BLaER1 (cell line): ENCODE measurements at regions not wholly inside any gene's neighbourhood (a gene's known extent, or its start where the extent isn't known, plus 50 kb on each side); places are given as distances from the start of the nearest gene placed in this dataset.
"Not testable (repeated sequence)": the region's sequence is repeated elsewhere in the genome, so short reads cannot be mapped to it uniquely, and the experiment has no call there.

Source experiments
- H3K27ac ChIP-seq: shearing (Covaris generic); formaldehyde crosslinking; 2 replicates; pipeline ENCODE4 v1.8.1; 2022
- H3K27me3 ChIP-seq: shearing (Covaris generic); formaldehyde crosslinking; 2 replicates; pipeline ENCODE4 v1.8.1; 2022
- H3K36me3 ChIP-seq: shearing (Covaris generic); formaldehyde crosslinking; 2 replicates; pipeline ENCODE4 v1.8.1; 2022
- H3K4me1 ChIP-seq: shearing (Covaris generic); formaldehyde crosslinking; 2 replicates; pipeline ENCODE4 v1.8.1; 2022
- H3K4me2 ChIP-seq: shearing (Covaris generic); formaldehyde crosslinking; 2 replicates; pipeline ENCODE4 v1.8.1; 2022
- H3K4me3 ChIP-seq: shearing (Covaris generic); formaldehyde crosslinking; 2 replicates; pipeline ENCODE4 v1.8.1; 2022
- H3K9ac ChIP-seq: shearing (Covaris generic); formaldehyde crosslinking; 2 replicates; pipeline ENCODE4 v1.8.1; 2022
- H3K9me3 ChIP-seq: shearing (Covaris generic); formaldehyde crosslinking; 2 replicates; pipeline ENCODE4 v1.8.1; 2022
- H4K20me1 ChIP-seq: shearing (Covaris generic); formaldehyde crosslinking; 2 replicates; pipeline ENCODE4 v1.8.1; 2022
- Cebpa-rat ChIP-seq: shearing (Covaris generic); IDR thresholded peaks from 2 replicates; pipeline ENCODE4 v1.8.1; 2022

DNA sequence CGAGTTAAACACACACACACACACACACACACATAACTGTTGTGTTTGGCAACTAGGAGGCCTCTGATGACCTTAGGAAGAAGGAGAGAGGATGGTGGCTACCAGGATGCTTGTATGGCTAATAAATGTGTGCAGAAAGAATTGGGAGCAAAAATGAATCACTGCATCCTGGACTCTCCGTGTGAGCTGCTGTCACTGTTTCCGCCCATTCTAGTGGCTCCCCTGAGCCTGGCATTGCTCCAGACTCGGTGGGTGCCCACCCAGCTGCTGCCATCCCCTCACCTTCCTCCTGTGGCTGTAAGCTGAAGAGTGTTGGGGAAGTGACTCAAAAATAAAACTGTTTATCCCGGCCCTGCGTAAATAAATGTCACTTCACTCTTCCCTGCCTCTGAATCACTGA is 149.5 kb upstream of the MINDY3 start:
- no peaks in the 10 kb centered on the region for H3K27me3 ChIP-seq
- H4K20me1 ChIP-seq = no peaks in the 10 kb centered on the region
- no peak overlapping the region for H3K27ac ChIP-seq
- no peak overlapping the region for H3K4me2 ChIP-seq
- H3K4me1 ChIP-seq = peaks cover 6% of the 10 kb centered on the region; the same call in 1 of the 2 replicates
- no peaks in the 10 kb centered on the region for H3K36me3 ChIP-seq
- no peak for TF ChIP-seq Cebpa-rat
- H3K9me3 ChIP-seq = no peaks in the 10 kb centered on the region
- H3K9ac ChIP-seq = no peak overlapping the region
- H3K4me3 ChIP-seq = no peak overlapping the region

DNA sequence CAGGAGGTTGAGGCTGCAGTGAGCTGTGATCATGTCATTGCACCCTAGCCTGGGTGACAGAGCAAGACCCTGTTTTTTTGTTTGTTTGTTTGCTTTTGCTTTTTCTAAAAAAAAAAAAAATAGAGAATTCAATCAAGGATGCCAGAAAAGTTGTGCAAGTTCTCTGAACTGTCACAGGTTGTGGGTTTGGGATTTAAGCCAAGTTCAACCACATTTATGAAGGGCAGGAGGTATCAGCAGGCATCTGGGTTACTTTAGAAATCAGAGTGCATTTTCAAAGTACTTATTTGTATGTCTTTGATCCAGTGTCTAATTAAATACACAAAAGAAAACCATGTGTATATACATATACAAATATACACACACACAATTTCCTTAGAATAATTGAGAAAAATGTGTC is 151.2 kb upstream of the MINDY3 start:
- Histone ChIP-seq H3K36me3 (no peaks in the 10 kb centered on the region), H3K4me1 (peaks cover 6% of the 10 kb centered on the region; the same call in 1 of the 2 replicates), H3K27me3 (no peaks in the 10 kb centered on the region), H3K9ac (no peak overlapping the region), H3K9me3 (no peaks in the 10 kb centered on the region), H4K20me1 (no peaks in the 10 kb centered on the region), H3K4me3 (no peak overlapping the region), H3K27ac (no peak overlapping the region), H3K4me2 (no peak overlapping the region)
- no peak for TF ChIP-seq Cebpa-rat

DNA sequence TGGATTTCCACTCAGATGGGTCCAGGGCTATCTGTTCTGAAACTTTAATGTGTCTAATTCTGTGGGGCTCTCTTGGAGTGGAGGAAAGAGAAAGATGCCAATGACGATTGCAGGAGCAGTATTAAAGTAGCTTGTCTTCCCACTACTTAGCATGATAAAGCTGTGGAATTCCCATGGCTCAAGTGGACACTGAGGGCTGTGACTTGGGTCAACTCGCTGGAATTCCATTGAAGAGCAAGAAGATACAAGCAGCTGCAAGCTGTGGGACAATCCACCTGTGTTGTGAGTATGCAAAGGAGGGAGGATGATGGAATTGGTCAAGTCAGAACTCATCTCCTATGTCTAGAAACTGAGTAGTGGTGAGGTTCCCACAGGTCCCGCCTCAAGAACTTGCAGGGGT is 154.2 kb upstream of the MINDY3 start:
- Histone ChIP-seq H3K27ac (no peak overlapping the region), H3K4me3 (no peak overlapping the region), H3K4me2 (no peak overlapping the region), H4K20me1 (no peaks in the 10 kb centered on the region), H3K36me3 (no peaks in the 10 kb centered on the region), H3K4me1 (peaks cover 6% of the 10 kb centered on the region; the same call in 1 of the 2 replicates), H3K9me3 (no peaks in the 10 kb centered on the region), H3K9ac (no peak overlapping the region), H3K27me3 (no peaks in the 10 kb centered on the region)
- TF ChIP-seq Cebpa-rat = no peak

- H3K9ac ChIP-seq = no peak overlapping the region
- peaks cover 12% of the 10 kb centered on the region for H3K9me3 ChIP-seq
- no peak overlapping the region for H3K27ac ChIP-seq
- H3K4me3 ChIP-seq = no peak overlapping the region
- H3K36me3 ChIP-seq = no peaks in the 10 kb centered on the region
- no peaks in the 10 kb centered on the region for H3K27me3 ChIP-seq
- TF ChIP-seq Cebpa-rat = no peak
- peaks cover under 1% of the 10 kb centered on the region; the same call in 1 of the 2 replicates for H3K4me1 ChIP-seq
- H3K4me2 ChIP-seq = no peak overlapping the region
- H4K20me1 ChIP-seq = no peaks in the 10 kb centered on the region
Observed at GRCh38 chr10:16016688-16017087, 156.4 kb upstream of the MINDY3 start.

- Histone ChIP-seq H3K4me3 (no peak overlapping the region), H3K9me3 (peaks cover 12% of the 10 kb centered on the region), H3K4me1 (no peaks in the 10 kb centered on the region), H4K20me1 (no peaks in the 10 kb centered on the region), H3K27me3 (no peaks in the 10 kb centered on the region), H3K9ac (no peak overlapping the region), H3K4me2 (no peak overlapping the region), H3K27ac (no peak overlapping the region), H3K36me3 (no peaks in the 10 kb centered on the region)
- TF ChIP-seq Cebpa-rat = no peak
Observed at GRCh38 chr10:16020836-16021235, 160.5 kb upstream of the MINDY3 start.

- not testable (repeated sequence) for H3K9me3 ChIP-seq, H3K4me1 ChIP-seq, H3K9ac ChIP-seq, H3K4me2 ChIP-seq, H4K20me1 ChIP-seq, H3K27ac ChIP-seq, H3K4me3 ChIP-seq, H3K27me3 ChIP-seq, H3K36me3 ChIP-seq
Observed at GRCh38 chr10:16026832-16027231, 166.5 kb upstream of the MINDY3 start.

GRCh38 chr10:16030562-16030961 is 170.3 kb upstream of the MINDY3 start:
- H3K9me3 ChIP-seq = peaks cover 8% of the 10 kb centered on the region; the same call in 1 of the 2 replicates
- no peaks in the 10 kb centered on the region for H3K4me1 ChIP-seq

DNA sequence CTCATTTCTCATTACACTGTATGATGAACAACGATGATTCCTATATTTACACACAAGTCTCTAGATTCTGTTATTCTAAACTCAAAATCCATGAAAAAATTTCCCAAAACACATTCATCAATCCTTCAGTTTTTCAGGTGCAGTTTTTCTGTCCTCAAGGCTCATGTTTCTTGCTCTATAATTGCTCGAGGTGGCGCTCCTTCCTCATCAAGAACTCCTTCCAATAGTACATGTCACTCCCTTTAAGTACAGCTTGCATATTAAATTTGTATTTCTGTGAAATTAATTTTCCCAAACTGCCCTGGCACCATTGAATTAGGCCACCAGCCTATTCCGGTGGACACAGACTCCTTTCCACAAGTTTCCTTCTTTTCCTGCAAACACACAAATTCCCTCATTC is 188.7 kb upstream of the MINDY3 start:
- TF ChIP-seq Cebpa-rat = no peak
- Histone ChIP-seq H3K9ac (no peak overlapping the region), H4K20me1 (no peaks in the 10 kb centered on the region), H3K27me3 (no peaks in the 10 kb centered on the region), H3K4me2 (no peak overlapping the region), H3K9me3 (no peaks in the 10 kb centered on the region), H3K27ac (no peak overlapping the region), H3K4me3 (no peak overlapping the region), H3K4me1 (no peaks in the 10 kb centered on the region), H3K36me3 (no peaks in the 10 kb centered on the region)

More at GRCh38 chr10:16030562-16030961, 170.3 kb upstream of the MINDY3 start:
- no peak for TF ChIP-seq Cebpa-rat
- Histone ChIP-seq H3K36me3 (no peaks in the 10 kb centered on the region), H3K9ac (no peak overlapping the region), H4K20me1 (no peaks in the 10 kb centered on the region), H3K27ac (no peak overlapping the region), H3K4me3 (no peak overlapping the region), H3K4me2 (no peak overlapping the region), H3K27me3 (no peaks in the 10 kb centered on the region)

GRCh38 chr10:16049782-16050181 is 189.5 kb upstream of the MINDY3 start:
- Histone ChIP-seq H3K4me3 (no peak overlapping the region), H3K4me2 (no peak overlapping the region), H3K27me3 (no peaks in the 10 kb centered on the region), H3K4me1 (no peaks in the 10 kb centered on the region), H3K9me3 (no peaks in the 10 kb centered on the region), H3K9ac (no peak overlapping the region), H3K36me3 (no peaks in the 10 kb centered on the region), H3K27ac (no peak overlapping the region), H4K20me1 (no peaks in the 10 kb centered on the region)
- no peak for TF ChIP-seq Cebpa-rat

DNA sequence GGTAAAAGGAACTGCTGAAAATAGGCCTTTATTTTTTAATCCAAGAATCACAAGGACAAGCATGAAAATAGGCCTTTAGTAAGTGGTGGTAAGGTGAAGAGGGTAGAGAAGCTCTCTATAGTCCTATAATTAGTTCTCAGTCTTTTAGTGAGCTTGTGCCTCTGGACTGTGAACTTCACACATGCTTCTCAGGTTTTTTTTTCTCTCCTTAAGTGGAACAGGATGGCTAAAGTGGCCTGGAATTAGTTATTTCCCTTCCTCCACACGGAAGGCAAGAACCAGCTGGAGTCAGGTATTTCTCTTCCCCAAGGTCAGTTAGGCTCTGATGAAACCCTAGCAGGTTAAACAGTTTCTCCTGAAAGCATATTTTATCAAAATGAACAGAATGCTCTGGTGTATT is 203.0 kb upstream of the MINDY3 start:
- 0 out of 2 replicates have a peak, but pooled peaks cover 3% of the 10 kb centered on the region for H3K9me3 ChIP-seq
- no peaks in the 10 kb centered on the region for H3K4me1 ChIP-seq
- TF ChIP-seq Cebpa-rat = no peak
- H3K27me3 ChIP-seq = no peaks in the 10 kb centered on the region
- no peak overlapping the region for H3K27ac ChIP-seq
- no peaks in the 10 kb centered on the region for H3K36me3 ChIP-seq
- H3K4me3 ChIP-seq = no peak overlapping the region
- no peaks in the 10 kb centered on the region for H4K20me1 ChIP-seq
- no peak overlapping the region for H3K4me2 ChIP-seq
- H3K9ac ChIP-seq = no peak overlapping the region

GRCh38 chr10:16083551-16083950 is 223.2 kb upstream of the MINDY3 start:
- H3K4me2 ChIP-seq, H3K27me3 ChIP-seq, H4K20me1 ChIP-seq, H3K4me3 ChIP-seq, H3K36me3 ChIP-seq, H3K27ac ChIP-seq, H3K4me1 ChIP-seq, H3K9ac ChIP-seq, H3K9me3 ChIP-seq: not testable (repeated sequence)
